ENCODE measurements at regions not wholly inside any gene's neighbourhood (a gene's known extent, or its start where the extent isn't known, plus 50 kb on each side); places are given as distances from the start of the nearest gene placed in this dataset.

GRCh38 chr1:185598332-185598731, 135.9 kb upstream of the HMCN1 start:
- Histone ChIP-seq H3K79me2 (ENCODE audit: insufficient read depth, low read depth) (no peaks in the 10 kb centered on the region), H3K9ac (no peak overlapping the region), H3K36me3 (ENCODE audit: insufficient read depth) (no peaks in the 10 kb centered on the region), H4K20me1 (ENCODE audit: insufficient read depth) (no peaks in the 10 kb centered on the region), H3K27me3 (ENCODE audit: insufficient read depth, low read depth) (no peaks in the 10 kb centered on the region), H3K4me1 (ENCODE audit: low read depth, poor library complexity, severe bottlenecking) (peaks cover 10% of the 10 kb centered on the region), H3K4me2 (no peak overlapping the region), H3K4me3 (IDR thresholded peaks at IDR 0.05; ENCODE audit: insufficient read depth, low read depth, low read length) (no peak overlapping the region), H2AFZ (ENCODE audit: low read depth) (no peak overlapping the region), H3K27ac (no peak overlapping the region)
- TF ChIP-seq CTCF (conservative IDR thresholded peaks at IDR 0.05; ENCODE audit: low read depth, low read length), result no peak

DNA sequence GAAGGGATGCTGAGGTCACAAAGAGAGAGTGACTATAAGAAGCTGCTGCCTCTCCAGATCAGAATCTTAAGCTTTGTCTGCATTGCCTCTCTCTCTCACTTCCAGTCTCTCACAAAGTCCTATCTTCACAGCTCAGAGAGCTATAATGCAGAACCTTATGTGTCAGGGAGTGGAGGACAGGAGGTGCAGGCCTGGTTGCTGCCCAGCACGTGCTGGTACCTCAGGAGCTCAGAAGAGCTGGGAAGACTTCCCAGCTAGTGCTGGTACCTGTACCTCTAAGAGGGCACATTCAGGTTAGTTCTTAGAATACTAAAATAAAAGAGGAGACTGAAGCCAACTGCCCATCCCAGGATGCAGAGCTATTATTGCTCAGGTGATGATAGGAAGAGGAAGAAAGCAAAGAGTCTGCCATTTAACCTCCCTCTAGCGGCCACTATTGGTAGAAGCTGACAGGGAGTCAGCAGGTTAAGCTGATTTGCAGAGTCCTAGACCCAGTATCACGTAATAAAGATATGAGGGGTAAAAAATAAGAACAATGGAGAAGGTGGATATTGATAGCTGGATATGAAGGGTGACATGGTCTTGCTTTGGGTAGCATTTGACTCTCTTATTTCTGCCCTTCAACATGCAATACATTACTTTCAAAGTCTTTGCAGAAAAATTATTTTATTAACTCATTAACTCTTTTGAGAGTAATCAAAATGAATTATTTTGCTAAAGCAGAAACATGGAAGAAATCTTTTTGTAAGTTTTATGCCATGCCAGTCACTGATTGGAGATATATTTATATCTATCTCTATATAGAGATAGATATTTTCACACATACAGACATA, 138.1 kb upstream of the HMCN1 start:
- Histone ChIP-seq H3K4me1 (ENCODE audit: low read depth, poor library complexity, severe bottlenecking) (peaks cover 15% of the 10 kb centered on the region), H3K27ac (no peak overlapping the region), H3K4me3 (IDR thresholded peaks at IDR 0.05; ENCODE audit: insufficient read depth, low read depth, low read length) (no peak overlapping the region), H3K27me3 (ENCODE audit: insufficient read depth, low read depth) (no peaks in the 10 kb centered on the region), H4K20me1 (ENCODE audit: insufficient read depth) (no peaks in the 10 kb centered on the region), H3K79me2 (ENCODE audit: insufficient read depth, low read depth) (no peaks in the 10 kb centered on the region), H3K4me2 (no peak overlapping the region), H3K36me3 (ENCODE audit: insufficient read depth) (no peaks in the 10 kb centered on the region), H3K9ac (no peak overlapping the region), H2AFZ (ENCODE audit: low read depth) (0 out of 2 replicates have a peak overlapping the region, but pooled peaks have one; percentile 5)
- peak; percentile 96 for TF ChIP-seq CTCF (conservative IDR thresholded peaks at IDR 0.05; ENCODE audit: low read depth, low read length)

DNA sequence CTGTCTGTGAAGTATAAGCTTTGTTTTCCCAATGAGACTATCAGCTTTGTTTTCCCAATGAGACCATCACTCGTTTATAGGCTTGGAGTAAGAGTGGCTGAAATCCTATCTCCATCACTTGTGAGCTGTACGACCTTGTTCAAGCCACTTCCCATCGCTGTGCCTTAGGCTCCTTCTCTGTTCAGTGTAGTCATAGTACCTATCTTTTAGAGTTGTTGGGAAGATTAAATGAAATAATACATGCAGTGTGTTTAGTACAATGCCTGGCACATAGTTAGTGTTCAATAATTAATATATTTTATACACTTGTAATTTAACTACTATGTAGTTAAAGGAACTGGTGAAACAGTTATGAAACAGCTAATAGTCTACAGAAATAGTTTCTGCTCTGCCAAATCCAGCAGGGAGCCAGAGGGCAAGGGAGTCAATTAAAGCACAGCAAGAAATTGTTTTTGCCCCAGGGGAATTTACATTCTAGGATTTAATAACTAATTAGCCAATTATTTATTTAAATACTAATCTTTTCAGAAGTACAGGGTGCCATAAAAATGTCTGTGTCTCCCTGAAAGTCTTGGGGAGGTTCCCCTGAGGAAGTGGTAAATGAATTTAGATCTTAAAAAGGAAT, 139.3 kb upstream of the HMCN1 start:
- TF ChIP-seq CTCF (conservative IDR thresholded peaks at IDR 0.05; ENCODE audit: low read depth, low read length), result no peak
- H3K9ac ChIP-seq, result no peak overlapping the region
- no peak overlapping the region for H3K4me2 ChIP-seq
- H3K79me2 ChIP-seq (ENCODE audit: insufficient read depth, low read depth), result no peaks in the 10 kb centered on the region
- peaks cover 15% of the 10 kb centered on the region for H3K4me1 ChIP-seq (ENCODE audit: low read depth, poor library complexity, severe bottlenecking)
- no peaks in the 10 kb centered on the region for H4K20me1 ChIP-seq (ENCODE audit: insufficient read depth)
- H3K27me3 ChIP-seq (ENCODE audit: insufficient read depth, low read depth), result no peaks in the 10 kb centered on the region
- H3K36me3 ChIP-seq (ENCODE audit: insufficient read depth), result no peaks in the 10 kb centered on the region
- no peak overlapping the region for H3K27ac ChIP-seq
- H3K4me3 ChIP-seq (IDR thresholded peaks at IDR 0.05; ENCODE audit: insufficient read depth, low read depth, low read length), result no peak overlapping the region
- no peak overlapping the region for H2AFZ ChIP-seq (ENCODE audit: low read depth)

- no peaks in the 10 kb centered on the region for H3K27me3 ChIP-seq (ENCODE audit: insufficient read depth, low read depth)
- no peaks in the 10 kb centered on the region for H4K20me1 ChIP-seq (ENCODE audit: insufficient read depth)
- no peaks in the 10 kb centered on the region for H3K36me3 ChIP-seq (ENCODE audit: insufficient read depth)
- TF ChIP-seq CTCF (conservative IDR thresholded peaks at IDR 0.05; ENCODE audit: low read depth, low read length), result no peak
- H3K4me1 ChIP-seq (ENCODE audit: low read depth, poor library complexity, severe bottlenecking), result peaks cover 12% of the 10 kb centered on the region
- no peak overlapping the region for H3K9ac ChIP-seq
- no peak overlapping the region for H3K4me3 ChIP-seq (IDR thresholded peaks at IDR 0.05; ENCODE audit: insufficient read depth, low read depth, low read length)
- no peak overlapping the region for H3K27ac ChIP-seq
- H3K4me2 ChIP-seq, result no peak overlapping the region
- H3K79me2 ChIP-seq (ENCODE audit: insufficient read depth, low read depth), result no peaks in the 10 kb centered on the region
- no peak overlapping the region for H2AFZ ChIP-seq (ENCODE audit: low read depth)
Measured at GRCh38 chr1:185593271-185593670, 140.9 kb upstream of the HMCN1 start.
